Activated T-cell treated with anti-CD3 and anti-CD28 coated beads for 48 hours (primary cell): ENCODE measurements at regions not wholly inside any gene's neighbourhood (a gene's known extent, or its start where the extent isn't known, plus 50 kb on each side); places are given as distances from the start of the nearest gene placed in this dataset.
"Not testable (repeated sequence)": the region's sequence is repeated elsewhere in the genome, so short reads cannot be mapped to it uniquely, and the experiment has no call there.

ENCODE experiments used
- DNase-seq: peaks from one replicate; pipeline ENCODE4 v3.0.0-alpha.2; 2020; ENCODE audit warnings: low read depth

- DNase-seq = no peak
Observed at GRCh38 chr18:52063923-52064322, 276.1 kb upstream of the DCC start.

GRCh38 chr18:52069201-52069600, 270.8 kb upstream of the DCC start:
- DNase-seq = no peak

- no peak for DNase-seq
Observed at GRCh38 chr18:52070291-52070756, 269.7 kb upstream of the DCC start.

- no peak for DNase-seq
Observed at GRCh38 chr18:52077251-52077983, 262.6 kb upstream of the DCC start.

GRCh38 chr18:52082246-52082645, 257.8 kb upstream of the DCC start:
- no peak for DNase-seq

- DNase-seq = no peak
Observed at GRCh38 chr18:52087140-52087539, 252.9 kb upstream of the DCC start.

GRCh38 chr18:52090005-52090404, 250.0 kb upstream of the DCC start:
- no peak for DNase-seq

- no peak for DNase-seq
Observed at GRCh38 chr18:52093171-52093570, 246.8 kb upstream of the DCC start.

GRCh38 chr18:52118684-52119083, 221.3 kb upstream of the DCC start:
- DNase-seq = no peak

GRCh38 chr18:52130624-52131301, 209.2 kb upstream of the DCC start:
- DNase-seq = no peak

- no peak for DNase-seq
Observed at GRCh38 chr18:52131845-52132244, 208.2 kb upstream of the DCC start.

- no peak for DNase-seq
Observed at GRCh38 chr18:52136532-52136931, 203.5 kb upstream of the DCC start.

- DNase-seq = no peak
Observed at GRCh38 chr18:52140986-52141385, 199.0 kb upstream of the DCC start.

GRCh38 chr18:52150050-52150449, 189.9 kb upstream of the DCC start:
- no peak for DNase-seq

GRCh38 chr18:52152036-52152435, 188.0 kb upstream of the DCC start:
- no peak for DNase-seq

GRCh38 chr18:52156166-52156565, 183.8 kb upstream of the DCC start:
- no peak for DNase-seq

GRCh38 chr18:52160636-52161035, 179.4 kb upstream of the DCC start:
- DNase-seq = no peak

GRCh38 chr18:52163478-52163877, 176.5 kb upstream of the DCC start:
- DNase-seq = no peak

GRCh38 chr18:52168131-52168530, 171.9 kb upstream of the DCC start:
- not testable (repeated sequence) for DNase-seq

GRCh38 chr18:52174220-52174619, 165.8 kb upstream of the DCC start:
- DNase-seq = no peak

GRCh38 chr18:52175406-52175805, 164.6 kb upstream of the DCC start:
- no peak for DNase-seq

GRCh38 chr18:52183107-52183506, 156.9 kb upstream of the DCC start:
- no peak for DNase-seq

- no peak for DNase-seq
Observed at GRCh38 chr18:52190195-52190594, 149.8 kb upstream of the DCC start.

- no peak for DNase-seq
Observed at GRCh38 chr18:52190631-52191030, 149.4 kb upstream of the DCC start.
